ENCODE measurements at regions not wholly inside any gene's neighbourhood (a gene's known extent, or its start where the extent isn't known, plus 50 kb on each side); places are given as distances from the start of the nearest gene placed in this dataset.
"Not testable (repeated sequence)": the region's sequence is repeated elsewhere in the genome, so short reads cannot be mapped to it uniquely, and the experiment has no call there.

DNA sequence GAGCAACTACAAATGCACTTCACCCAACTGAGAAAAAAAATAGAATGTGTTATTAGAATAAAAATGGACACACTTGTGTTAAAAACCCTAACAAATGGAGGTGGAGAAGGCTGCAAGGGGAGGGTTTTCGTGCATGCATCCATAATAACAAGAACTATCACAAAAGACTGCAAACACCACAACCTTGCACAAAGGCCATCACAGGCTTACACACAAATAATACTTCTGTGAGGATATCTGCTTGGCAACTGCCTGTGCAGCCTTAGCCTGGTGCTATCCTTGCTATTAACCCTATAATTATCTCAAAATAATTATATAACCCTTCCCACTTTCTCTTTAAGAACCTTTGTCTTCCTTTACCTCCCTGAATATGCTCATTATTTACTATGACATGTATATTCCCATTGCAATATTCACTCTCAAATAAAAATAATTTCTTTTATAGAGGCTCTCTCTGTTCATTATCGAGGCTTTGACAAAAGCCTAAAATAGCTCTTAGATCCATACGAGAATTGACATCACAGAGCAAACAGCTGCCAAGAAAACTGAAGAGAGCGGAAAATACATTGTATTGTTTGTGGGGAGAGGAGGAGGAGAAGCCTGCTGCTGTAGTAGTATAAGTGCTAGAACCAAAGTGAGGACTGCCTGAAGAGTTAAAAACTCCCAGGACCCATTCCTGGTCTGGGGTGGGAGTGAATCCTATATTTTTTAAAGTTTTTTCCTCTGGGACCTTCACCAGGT lies 1768.7 kb downstream of the BRINP3 start:
- H3K4me1 Mint-ChIP-seq (ENCODE audit: low read depth): no peaks in the 10 kb centered on the region
- peaks cover 4% of the 10 kb centered on the region for H3K9me3 Mint-ChIP-seq
- no peaks in the 10 kb centered on the region for H3K27me3 Mint-ChIP-seq (ENCODE audit: low read depth)
- no peak overlapping the region for H3K27ac Mint-ChIP-seq
- H3K4me3 Mint-ChIP-seq: no peak overlapping the region
- H3K36me3 Mint-ChIP-seq (ENCODE audit: low read depth): no peaks in the 10 kb centered on the region

DNA sequence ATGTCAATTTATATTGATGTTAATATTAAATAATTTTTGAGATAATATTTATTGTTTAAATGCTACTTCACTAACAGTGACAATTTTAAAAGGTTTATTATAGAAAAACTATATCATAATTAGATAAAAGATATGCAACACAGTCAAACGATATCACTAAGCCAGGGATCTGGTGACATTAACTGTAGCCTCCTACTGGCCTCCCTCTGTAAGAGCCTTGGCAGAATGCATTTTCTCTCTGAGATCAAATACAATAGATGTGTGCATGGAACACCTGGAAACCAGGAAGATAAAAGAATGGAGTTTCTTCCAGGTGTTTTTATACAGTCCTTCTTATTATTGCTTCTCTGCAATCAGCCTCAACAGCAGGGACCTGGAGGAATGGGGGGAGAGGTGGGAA lies 1762.1 kb downstream of the BRINP3 start:
- H3K4me1 Mint-ChIP-seq (ENCODE audit: low read depth): no peaks in the 10 kb centered on the region
- H3K27ac Mint-ChIP-seq: no peak overlapping the region
- H3K4me3 Mint-ChIP-seq: no peak overlapping the region
- H3K36me3 Mint-ChIP-seq (ENCODE audit: low read depth): no peaks in the 10 kb centered on the region
- H3K27me3 Mint-ChIP-seq (ENCODE audit: low read depth): no peaks in the 10 kb centered on the region
- peaks cover 6% of the 10 kb centered on the region for H3K9me3 Mint-ChIP-seq

DNA sequence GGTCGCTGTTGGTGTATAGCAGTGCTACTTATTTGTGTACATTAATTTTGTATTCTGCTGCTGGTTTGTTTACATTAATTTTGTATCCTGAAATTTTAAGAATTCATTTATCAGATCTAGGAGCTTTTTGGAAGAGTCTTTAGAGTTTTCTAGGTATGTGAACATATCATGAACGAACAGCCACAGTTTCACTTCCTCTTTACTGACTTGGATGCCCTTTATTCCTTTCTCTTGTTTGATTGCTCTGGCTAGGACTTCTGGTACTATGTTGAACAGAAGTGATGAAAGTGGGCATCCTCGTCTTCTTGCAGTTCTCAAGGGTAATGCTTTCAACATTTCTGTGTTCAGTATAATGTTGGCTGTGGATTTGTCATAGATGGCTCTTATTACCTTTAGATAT lies 1757.9 kb downstream of the BRINP3 start:
- Mint-ChIP-seq H3K27ac (no peak overlapping the region), H3K9me3 (peaks cover 8% of the 10 kb centered on the region), H3K36me3 (ENCODE audit: low read depth) (no peaks in the 10 kb centered on the region), H3K27me3 (ENCODE audit: low read depth) (no peaks in the 10 kb centered on the region), H3K4me3 (no peak overlapping the region), H3K4me1 (ENCODE audit: low read depth) (no peaks in the 10 kb centered on the region)

DNA sequence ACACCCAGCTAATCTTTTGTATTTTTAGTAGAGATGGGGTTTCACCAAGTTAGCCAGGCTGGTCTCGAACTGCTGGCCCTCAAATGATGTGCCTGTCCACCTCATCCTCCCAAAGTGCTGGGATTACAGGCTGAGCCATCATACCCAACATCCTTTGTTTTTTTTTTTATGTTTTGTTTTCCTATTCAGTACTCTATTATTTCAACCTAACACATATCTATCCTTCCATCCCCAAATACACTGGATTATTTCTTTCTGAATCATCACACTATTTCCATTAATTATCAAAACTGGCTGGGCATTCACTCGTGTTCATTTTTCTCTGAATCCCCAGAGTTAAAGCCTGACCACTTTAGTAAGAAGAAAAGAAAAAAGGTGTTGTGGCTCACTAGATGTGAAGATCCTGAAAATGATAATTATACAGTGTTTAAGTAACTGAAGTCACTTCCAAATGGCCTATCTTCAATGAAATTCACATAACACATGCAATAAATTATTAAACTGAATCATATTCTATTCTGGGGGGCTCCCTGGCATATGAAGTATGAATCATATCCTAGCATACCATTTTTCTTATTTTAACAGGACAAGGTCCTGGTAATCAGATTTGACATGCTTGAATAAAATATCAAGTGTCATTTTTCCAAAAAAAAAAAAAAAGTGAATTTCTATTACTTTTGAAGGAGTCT lies 1754.2 kb downstream of the BRINP3 start:
- peaks cover 5% of the 10 kb centered on the region for H3K9me3 Mint-ChIP-seq
- H3K4me1 Mint-ChIP-seq (ENCODE audit: low read depth): no peaks in the 10 kb centered on the region
- H3K27me3 Mint-ChIP-seq (ENCODE audit: low read depth): no peaks in the 10 kb centered on the region
- H3K4me3 Mint-ChIP-seq: no peak overlapping the region
- H3K27ac Mint-ChIP-seq: no peak overlapping the region
- no peaks in the 10 kb centered on the region for H3K36me3 Mint-ChIP-seq (ENCODE audit: low read depth)

DNA sequence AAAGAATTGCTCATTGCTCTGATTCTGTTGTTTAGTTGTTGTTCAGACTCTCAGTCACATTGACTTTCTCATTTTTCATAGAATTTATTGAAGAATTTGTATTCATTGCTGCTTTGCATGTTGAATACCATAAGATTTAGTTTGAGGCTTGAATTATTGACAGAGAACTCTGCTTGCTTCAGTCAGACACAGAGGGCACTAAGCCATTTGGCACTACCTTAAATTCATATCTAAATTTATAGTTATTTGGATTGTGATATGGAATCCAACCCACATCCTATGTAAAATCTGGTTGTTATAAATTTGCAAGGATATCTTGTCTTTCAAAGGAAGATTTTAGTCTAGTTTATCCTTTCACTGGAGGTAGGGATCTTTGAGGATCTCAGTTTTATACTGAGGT lies 1748.6 kb downstream of the BRINP3 start:
- Mint-ChIP-seq H3K27me3 (ENCODE audit: low read depth) (no peaks in the 10 kb centered on the region), H3K4me3 (no peak overlapping the region), H3K4me1 (ENCODE audit: low read depth) (no peaks in the 10 kb centered on the region), H3K9me3 (peaks cover 6% of the 10 kb centered on the region), H3K27ac (no peak overlapping the region), H3K36me3 (ENCODE audit: low read depth) (no peaks in the 10 kb centered on the region)

GRCh38 chr1:188735567-188735966 lies 1742.1 kb downstream of the BRINP3 start:
- no peaks in the 10 kb centered on the region for H3K27me3 Mint-ChIP-seq (ENCODE audit: low read depth)
- H3K27ac Mint-ChIP-seq: no peak overlapping the region
- no peaks in the 10 kb centered on the region for H3K36me3 Mint-ChIP-seq (ENCODE audit: low read depth)
- H3K4me3 Mint-ChIP-seq: no peak overlapping the region
- no peaks in the 10 kb centered on the region for H3K4me1 Mint-ChIP-seq (ENCODE audit: low read depth)
- H3K9me3 Mint-ChIP-seq: peaks cover 6% of the 10 kb centered on the region

DNA sequence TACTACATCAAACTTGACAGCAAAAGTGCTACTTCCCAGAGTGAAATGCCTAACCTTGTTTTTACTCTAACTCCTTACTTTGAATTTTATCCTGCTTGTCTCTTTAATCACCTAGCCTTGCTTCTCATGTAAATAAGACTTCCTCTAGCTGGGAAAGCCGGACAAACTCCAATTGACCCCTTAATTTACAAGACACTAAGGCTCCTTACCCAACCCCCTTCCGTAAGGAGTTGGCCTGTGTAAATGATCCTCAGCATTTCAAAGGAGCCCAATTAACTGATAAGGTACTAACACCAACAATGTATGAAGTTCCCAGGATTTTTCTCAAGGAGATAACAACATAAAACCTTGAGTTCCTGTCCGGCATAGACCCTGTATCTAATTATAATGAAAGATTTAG lies 1728.4 kb downstream of the BRINP3 start:
- H3K4me1 Mint-ChIP-seq (ENCODE audit: low read depth); H3K36me3 Mint-ChIP-seq (ENCODE audit: low read depth); H3K27me3 Mint-ChIP-seq (ENCODE audit: low read depth); H3K9me3 Mint-ChIP-seq; H3K27ac Mint-ChIP-seq; H3K4me3 Mint-ChIP-seq: not testable (repeated sequence)

GRCh38 chr1:188752027-188752426 lies 1725.6 kb downstream of the BRINP3 start:
- H3K36me3 Mint-ChIP-seq (ENCODE audit: low read depth); H3K9me3 Mint-ChIP-seq; H3K4me3 Mint-ChIP-seq; H3K27ac Mint-ChIP-seq; H3K4me1 Mint-ChIP-seq (ENCODE audit: low read depth); H3K27me3 Mint-ChIP-seq (ENCODE audit: low read depth): not testable (repeated sequence)

GRCh38 chr1:188757747-188758146 lies 1719.9 kb downstream of the BRINP3 start:
- H3K4me1 Mint-ChIP-seq (ENCODE audit: low read depth); H3K36me3 Mint-ChIP-seq (ENCODE audit: low read depth); H3K4me3 Mint-ChIP-seq; H3K27ac Mint-ChIP-seq; H3K27me3 Mint-ChIP-seq (ENCODE audit: low read depth); H3K9me3 Mint-ChIP-seq: not testable (repeated sequence)

GRCh38 chr1:188761226-188761625 lies 1716.4 kb downstream of the BRINP3 start:
- no peaks in the 10 kb centered on the region for H3K27me3 Mint-ChIP-seq (ENCODE audit: low read depth)

DNA sequence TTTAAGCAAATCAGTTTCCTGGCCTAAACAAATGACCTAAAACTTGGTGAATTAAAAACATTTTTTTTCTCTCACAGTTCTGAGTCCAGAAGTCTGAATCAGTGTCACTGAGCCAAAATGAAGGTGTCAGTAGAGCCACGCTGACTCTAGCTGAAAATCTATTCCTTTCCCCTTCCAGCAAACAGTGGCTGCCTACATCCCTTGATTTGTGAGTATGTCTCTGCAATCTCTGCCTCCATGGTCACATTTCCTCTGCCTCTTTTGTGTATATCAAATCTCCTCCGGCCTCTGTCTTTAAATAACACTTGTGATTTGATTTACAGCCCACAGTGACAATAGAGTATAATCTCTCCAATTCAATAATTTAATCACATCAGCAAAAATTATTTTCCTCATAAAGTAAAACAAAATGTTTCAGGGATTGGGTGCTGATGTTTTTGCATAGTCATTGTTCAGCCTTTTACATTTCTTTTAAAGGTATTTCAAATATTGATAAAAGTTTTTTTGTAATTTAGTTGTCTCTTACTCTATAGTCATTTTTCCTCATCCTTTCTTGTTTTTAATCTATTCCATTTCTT lies 1715.4 kb downstream of the BRINP3 start:
- no peaks in the 10 kb centered on the region for H3K4me1 Mint-ChIP-seq (ENCODE audit: low read depth)
- no peak overlapping the region for H3K4me3 Mint-ChIP-seq
- H3K9me3 Mint-ChIP-seq: no peaks in the 10 kb centered on the region
- H3K27me3 Mint-ChIP-seq (ENCODE audit: low read depth): no peaks in the 10 kb centered on the region
- no peak overlapping the region for H3K27ac Mint-ChIP-seq
- H3K36me3 Mint-ChIP-seq (ENCODE audit: low read depth): no peaks in the 10 kb centered on the region

More at GRCh38 chr1:188761226-188761625, 1716.4 kb downstream of the BRINP3 start:
- no peaks in the 10 kb centered on the region for H3K36me3 Mint-ChIP-seq (ENCODE audit: low read depth)
- no peak overlapping the region for H3K4me3 Mint-ChIP-seq
- no peaks in the 10 kb centered on the region for H3K9me3 Mint-ChIP-seq
- no peak overlapping the region for H3K27ac Mint-ChIP-seq
- no peaks in the 10 kb centered on the region for H3K4me1 Mint-ChIP-seq (ENCODE audit: low read depth)

- Mint-ChIP-seq H3K27me3 (ENCODE audit: low read depth) (no peaks in the 10 kb centered on the region), H3K36me3 (ENCODE audit: low read depth) (no peaks in the 10 kb centered on the region), H3K4me1 (ENCODE audit: low read depth) (no peaks in the 10 kb centered on the region), H3K4me3 (no peak overlapping the region), H3K9me3 (no peaks in the 10 kb centered on the region), H3K27ac (no peak overlapping the region)
These were observed 1714.1 kb downstream of the BRINP3 start for GRCh38 chr1:188763541-188763940.

GRCh38 chr1:188769181-188769580 lies 1708.5 kb downstream of the BRINP3 start:
- Mint-ChIP-seq H3K27ac (no peak overlapping the region), H3K4me1 (ENCODE audit: low read depth) (no peaks in the 10 kb centered on the region), H3K27me3 (ENCODE audit: low read depth) (no peaks in the 10 kb centered on the region), H3K36me3 (ENCODE audit: low read depth) (no peaks in the 10 kb centered on the region), H3K9me3 (peaks cover 10% of the 10 kb centered on the region), H3K4me3 (no peak overlapping the region)

DNA sequence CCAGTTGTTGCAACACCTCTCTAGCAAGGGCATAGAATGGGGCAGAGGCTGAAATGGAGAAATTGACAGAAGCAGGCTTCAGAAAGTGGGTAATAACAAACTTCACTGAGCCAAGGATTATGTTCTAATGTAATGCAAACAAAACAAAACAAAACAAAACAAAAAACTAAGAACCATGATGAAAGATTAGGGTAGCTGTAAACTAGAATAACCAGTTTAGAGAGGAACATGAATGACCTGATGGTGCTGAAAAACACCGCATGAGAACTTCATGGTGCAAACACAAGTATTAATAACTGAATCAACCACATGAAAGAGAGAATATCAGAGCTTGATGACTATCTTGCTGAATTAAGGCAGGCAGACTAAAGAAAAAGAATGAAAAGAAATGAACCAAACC lies 1707.7 kb downstream of the BRINP3 start:
- Mint-ChIP-seq H3K36me3 (ENCODE audit: low read depth) (no peaks in the 10 kb centered on the region), H3K9me3 (peaks cover 10% of the 10 kb centered on the region), H3K27ac (no peak overlapping the region), H3K4me1 (ENCODE audit: low read depth) (no peaks in the 10 kb centered on the region), H3K27me3 (ENCODE audit: low read depth) (no peaks in the 10 kb centered on the region), H3K4me3 (no peak overlapping the region)

- no peaks in the 10 kb centered on the region for H3K4me1 Mint-ChIP-seq (ENCODE audit: low read depth)
- H3K9me3 Mint-ChIP-seq: no peaks in the 10 kb centered on the region
- no peak overlapping the region for H3K4me3 Mint-ChIP-seq
- no peak overlapping the region for H3K27ac Mint-ChIP-seq
- H3K27me3 Mint-ChIP-seq (ENCODE audit: low read depth): no peaks in the 10 kb centered on the region
- no peaks in the 10 kb centered on the region for H3K36me3 Mint-ChIP-seq (ENCODE audit: low read depth)
These were observed 1699.1 kb downstream of the BRINP3 start for GRCh38 chr1:188778578-188778977.

Data from T-helper 1 cell treated with Interleukin-12 subunit alpha and Interleukin-12 subunit beta and Interleukin-4 antibody, amounts not matched to agents 30 μg/mL and 1 μg/mL, for 36 hours (primary cell).